Trophoblast cell (in vitro differentiated cells and primary cell): ENCODE measurements at regions not wholly inside any gene's neighbourhood (a gene's known extent, or its start where the extent isn't known, plus 50 kb on each side); places are given as distances from the start of the nearest gene placed in this dataset.

Source experiments
- DNase-seq, 2 donors: peaks; one replicate each; pipeline ENCODE4 v3.0.0-alpha.2; 2016
- H2AFZ ChIP-seq: 2 replicates; pipeline ENCODE4 v1.6.1; 2013; ENCODE audit warnings: low read length, moderate library complexity, mild to moderate bottlenecking; ENCODE audit not compliant: insufficient read depth, poor library complexity
- H2AK5ac ChIP-seq: 2 replicates; pipeline ENCODE4 v1.6.1; 2013; ENCODE audit warnings: mild to moderate bottlenecking, low read length
- H2BK120ac ChIP-seq: 2 replicates; pipeline ENCODE4 v1.6.1; 2013; ENCODE audit warnings: low read length, mild to moderate bottlenecking, moderate library complexity; ENCODE audit not compliant: insufficient read depth, poor library complexity
- H2BK12ac ChIP-seq: 2 replicates; pipeline ENCODE4 v1.6.1; 2013; ENCODE audit warnings: mild to moderate bottlenecking, low read length, moderate library complexity
- H2BK5ac ChIP-seq: 2 replicates; pipeline ENCODE4 v1.6.1; 2013; ENCODE audit warnings: low read length, low read depth, moderate library complexity, mild to moderate bottlenecking; ENCODE audit not compliant: poor library complexity
- H3K14ac ChIP-seq: 2 replicates; pipeline ENCODE4 v1.6.1; 2013; ENCODE audit warnings: mild to moderate bottlenecking, low read length
- H3K18ac ChIP-seq: 2 replicates; pipeline ENCODE4 v1.6.1; 2013; ENCODE audit warnings: mild to moderate bottlenecking, low read length
- H3K23ac ChIP-seq: 2 replicates; pipeline ENCODE4 v1.6.1; 2013; ENCODE audit warnings: low read length
- H3K27ac ChIP-seq: 2 replicates; pipeline ENCODE4 v1.5.1; 2013; ENCODE audit warnings: low read depth, mild to moderate bottlenecking, inconsistent platforms, low read length, moderate library complexity
- H3K27me3 ChIP-seq: 2 replicates; pipeline ENCODE4 v1.6.1; 2013; ENCODE audit warnings: inconsistent platforms, mild to moderate bottlenecking, low read length, moderate library complexity; ENCODE audit not compliant: insufficient read depth
- H3K36me3 ChIP-seq, 2 experiments: 1 replicate in 1 of 2; 2 replicates in 1 of 2; pipeline ENCODE4 v1.6.1; 2013; ENCODE audit warnings: low read length in 2 of 2, mild to moderate bottlenecking in 2 of 2, moderate library complexity in 1 of 2; ENCODE audit not compliant: insufficient read depth in 2 of 2, control insufficient read depth in 1 of 2
- H3K4ac ChIP-seq: 2 replicates; pipeline ENCODE4 v1.6.1; 2013; ENCODE audit warnings: low read depth, mild to moderate bottlenecking, low read length, moderate library complexity
- H3K4me1 ChIP-seq, 2 experiments: 1 replicate in 1 of 2; 2 replicates in 1 of 2; pipeline ENCODE4 v1.6.1; 2013; ENCODE audit warnings: low read length in 2 of 2, mild to moderate bottlenecking in 2 of 2, moderate library complexity in 1 of 2; ENCODE audit not compliant: insufficient read depth in 2 of 2, control insufficient read depth in 1 of 2
- H3K4me2 ChIP-seq: 2 replicates; pipeline ENCODE4 v1.6.1; 2013; ENCODE audit warnings: inconsistent platforms, mild to moderate bottlenecking, low read length, moderate library complexity
- H3K4me3 ChIP-seq: 2 replicates; pipeline ENCODE4 v1.5.1; 2013; ENCODE audit warnings: mild to moderate bottlenecking, low read depth, low read length, inconsistent platforms
- H3K79me1 ChIP-seq: one replicate; pipeline ENCODE4 v1.6.1; 2013; ENCODE audit warnings: low read length
- H3K79me2 ChIP-seq: 2 replicates; pipeline ENCODE4 v1.6.1; 2013; ENCODE audit warnings: low read length, mild to moderate bottlenecking; ENCODE audit not compliant: control insufficient read depth, insufficient read depth, poor library complexity
- H3K9ac ChIP-seq: 2 replicates; pipeline ENCODE4 v1.6.1; 2013; ENCODE audit warnings: mild to moderate bottlenecking, low read length
- H3K9me3 ChIP-seq: 2 replicates; pipeline ENCODE4 v1.6.1; 2013; ENCODE audit warnings: low read depth, mild to moderate bottlenecking, control low read depth, inconsistent platforms, low read length; ENCODE audit not compliant: insufficient read depth
- H4K12ac ChIP-seq: 2 replicates; pipeline ENCODE4 v1.6.1; 2013; ENCODE audit warnings: low read depth, mild to moderate bottlenecking, low read length, moderate library complexity
- H4K8ac ChIP-seq: 2 replicates; pipeline ENCODE4 v1.6.1; 2013; ENCODE audit warnings: low read depth, mild to moderate bottlenecking, low read length, moderate library complexity
- H4K91ac ChIP-seq: one replicate; pipeline ENCODE4 v1.6.1; 2013; ENCODE audit warnings: low read depth, mild to moderate bottlenecking, low read length, moderate library complexity
- WGBS: extraction: QIAGEN DNeasy Blood & Tissue Kit; methylation state at CpG from one replicate; pipeline ENCODE4 v1.1.7; 2013; ENCODE audit warnings: missing lambda C conversion rate; ENCODE audit not compliant: insufficient read length, insufficient coverage; ENCODE audit errors: extremely low coverage; 5-methylcytosine and 5-hydroxymethylcytosine counted together

DNA sequence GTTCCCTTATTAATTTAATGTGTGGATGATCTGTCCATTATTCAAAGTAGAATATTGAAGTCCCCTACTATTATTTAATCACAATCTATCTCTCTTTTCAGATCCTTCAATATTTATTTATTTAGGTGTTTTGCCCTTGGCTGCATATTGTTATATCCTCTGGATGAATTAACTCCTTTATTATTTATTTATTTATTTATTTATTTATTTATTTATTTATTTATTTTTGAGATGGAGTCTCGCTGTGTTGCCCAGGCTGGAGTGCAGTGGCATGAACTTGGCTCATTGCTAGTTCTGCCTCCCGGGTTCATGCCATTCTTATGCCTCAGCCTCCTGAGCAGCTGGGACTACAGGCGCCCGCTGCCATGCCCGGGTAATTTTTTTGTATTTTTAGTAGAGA lies 776.6 kb upstream of the NXPH2 start:
- H4K12ac ChIP-seq: no peak overlapping the region
- H3K4me1 ChIP-seq: no peaks in the 10 kb centered on the region
- no CpG with 5 or more reads among the region's 5 CpGs for WGBS
- no peak overlapping the region for H3K4me2 ChIP-seq
- no peak overlapping the region for H4K91ac ChIP-seq
- no peaks in the 10 kb centered on the region for H3K9me3 ChIP-seq
- H2BK12ac ChIP-seq: no peak overlapping the region
- H2BK5ac ChIP-seq: no peak overlapping the region
- no peak for DNase-seq
- H3K9ac ChIP-seq: no peak overlapping the region
- H3K36me3 ChIP-seq: no peaks in the 10 kb centered on the region
- no peak overlapping the region for H3K23ac ChIP-seq
- no peak overlapping the region for H3K4me3 ChIP-seq
- H4K8ac ChIP-seq: no peak overlapping the region
- no peaks in the 10 kb centered on the region for H3K79me1 ChIP-seq
- H3K4ac ChIP-seq: no peak overlapping the region
- no peak overlapping the region for H2AFZ ChIP-seq
- no peak overlapping the region for H2AK5ac ChIP-seq
- no peaks in the 10 kb centered on the region for H3K79me2 ChIP-seq
- no peaks in the 10 kb centered on the region for H3K27me3 ChIP-seq
- no peak overlapping the region for H2BK120ac ChIP-seq
- no peak overlapping the region for H3K14ac ChIP-seq
- H3K18ac ChIP-seq: no peak overlapping the region
- no peak overlapping the region for H3K27ac ChIP-seq

DNA sequence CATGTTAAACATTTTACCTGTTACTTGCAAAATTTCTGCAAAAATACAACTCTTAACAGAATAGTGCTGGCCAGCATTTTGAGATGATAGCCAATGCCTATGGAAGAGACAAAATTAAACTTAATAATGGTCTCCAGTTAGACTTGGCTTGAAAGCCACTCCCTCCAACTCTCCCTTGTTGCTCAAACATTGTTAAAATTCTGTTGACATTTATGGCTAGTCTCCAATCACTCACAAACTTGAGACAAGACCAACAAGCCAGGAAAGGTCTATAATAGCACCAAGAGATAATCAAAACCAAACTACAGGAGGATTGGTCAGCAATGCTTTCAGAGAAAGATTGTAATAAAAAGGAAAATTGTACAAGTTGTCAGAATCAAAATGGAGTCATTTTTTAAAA lies 770.7 kb upstream of the NXPH2 start:
- H3K23ac ChIP-seq: no peak overlapping the region
- no peak overlapping the region for H4K12ac ChIP-seq
- H3K9me3 ChIP-seq: no peaks in the 10 kb centered on the region
- H2BK12ac ChIP-seq: no peak overlapping the region
- no peak overlapping the region for H3K18ac ChIP-seq
- H3K4me3 ChIP-seq: no peak overlapping the region
- no peak overlapping the region for H3K14ac ChIP-seq
- H3K4me1 ChIP-seq: no peaks in the 10 kb centered on the region
- H2AFZ ChIP-seq: no peak overlapping the region
- H2BK5ac ChIP-seq: no peak overlapping the region
- no peaks in the 10 kb centered on the region for H3K27me3 ChIP-seq
- H3K79me1 ChIP-seq: no peaks in the 10 kb centered on the region
- no peak overlapping the region for H2AK5ac ChIP-seq
- no peak overlapping the region for H3K27ac ChIP-seq
- no peak overlapping the region for H3K4me2 ChIP-seq
- no peak overlapping the region for H4K8ac ChIP-seq
- H3K79me2 ChIP-seq: no peaks in the 10 kb centered on the region
- no peak overlapping the region for H4K91ac ChIP-seq
- no peak overlapping the region for H3K4ac ChIP-seq
- no peak overlapping the region for H2BK120ac ChIP-seq
- no peak overlapping the region for H3K9ac ChIP-seq
- DNase-seq: no peak
- H3K36me3 ChIP-seq: no peaks in the 10 kb centered on the region

DNA sequence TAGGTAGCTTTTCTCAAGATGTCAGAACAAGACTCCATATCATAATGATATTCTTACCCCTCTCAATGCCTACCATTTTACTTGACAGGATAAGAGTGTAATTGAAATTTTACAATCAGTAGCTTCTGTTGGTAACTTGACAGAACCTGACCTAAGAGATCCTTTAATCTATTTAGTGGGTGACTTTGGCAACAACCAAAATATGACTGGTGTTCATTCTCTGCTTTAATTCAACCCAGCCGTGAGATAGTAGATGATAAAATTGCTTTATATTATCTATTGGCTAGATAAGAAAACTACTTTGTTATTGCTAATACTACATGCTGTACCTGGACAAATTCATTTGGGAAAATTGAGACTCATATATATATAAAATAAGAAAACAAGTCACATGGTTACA lies 770.2 kb upstream of the NXPH2 start:
- no peaks in the 10 kb centered on the region for H3K9me3 ChIP-seq
- H3K27me3 ChIP-seq: no peaks in the 10 kb centered on the region
- H3K79me2 ChIP-seq: no peaks in the 10 kb centered on the region
- no peak overlapping the region for H3K14ac ChIP-seq
- no peak overlapping the region for H2BK5ac ChIP-seq
- no peak overlapping the region for H4K91ac ChIP-seq
- no peak for DNase-seq
- H2AK5ac ChIP-seq: no peak overlapping the region
- no peak overlapping the region for H3K4me2 ChIP-seq
- no peak overlapping the region for H4K8ac ChIP-seq
- no peak overlapping the region for H3K9ac ChIP-seq
- H3K36me3 ChIP-seq: no peaks in the 10 kb centered on the region
- no peak overlapping the region for H2AFZ ChIP-seq
- no peaks in the 10 kb centered on the region for H3K79me1 ChIP-seq
- WGBS: no CpG with 5 or more reads among the region's 1 CpG
- H3K27ac ChIP-seq: no peak overlapping the region
- no peak overlapping the region for H3K18ac ChIP-seq
- H3K4me1 ChIP-seq: no peaks in the 10 kb centered on the region
- no peak overlapping the region for H3K23ac ChIP-seq
- H2BK12ac ChIP-seq: no peak overlapping the region
- H2BK120ac ChIP-seq: no peak overlapping the region
- H3K4me3 ChIP-seq: no peak overlapping the region
- no peak overlapping the region for H4K12ac ChIP-seq
- H3K4ac ChIP-seq: no peak overlapping the region

DNA sequence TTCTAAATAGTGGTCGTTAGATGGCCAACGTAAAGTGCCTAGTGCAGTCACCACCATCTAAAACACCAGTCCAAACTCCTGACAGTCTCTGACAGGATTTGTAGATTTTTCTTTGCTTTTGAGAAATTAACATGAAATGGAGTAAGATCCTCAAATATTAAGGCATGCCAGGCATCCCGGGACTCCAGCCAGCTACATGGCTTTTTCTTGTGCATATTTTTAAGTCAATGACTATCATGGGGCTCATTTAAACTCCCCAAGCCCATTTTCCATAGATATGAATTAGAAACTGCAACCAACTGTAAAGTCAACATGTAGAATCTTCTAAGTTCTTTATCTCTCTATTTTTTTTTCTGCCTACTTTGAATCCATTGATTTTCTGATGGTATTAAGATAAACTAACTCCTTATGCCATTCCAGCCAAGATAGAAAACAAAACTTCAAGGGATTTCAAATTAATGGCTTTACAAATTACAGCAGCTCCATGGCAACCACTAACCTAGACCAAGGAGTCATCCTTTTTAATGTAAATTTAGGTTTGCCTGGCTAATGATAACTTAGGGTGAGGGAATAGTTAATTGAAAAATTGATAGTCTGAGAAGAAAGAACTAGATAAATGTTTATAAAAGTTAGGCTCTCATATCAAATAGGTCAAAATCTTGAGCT lies 764.1 kb upstream of the NXPH2 start:
- no peak overlapping the region for H4K12ac ChIP-seq
- no peaks in the 10 kb centered on the region for H3K79me2 ChIP-seq
- no peaks in the 10 kb centered on the region for H3K9me3 ChIP-seq
- H3K4me3 ChIP-seq: no peak overlapping the region
- H3K79me1 ChIP-seq: no peaks in the 10 kb centered on the region
- no peak overlapping the region for H3K18ac ChIP-seq
- no peak overlapping the region for H2BK12ac ChIP-seq
- no peak overlapping the region for H4K91ac ChIP-seq
- no peak overlapping the region for H3K23ac ChIP-seq
- no peaks in the 10 kb centered on the region for H3K4me1 ChIP-seq
- no peak overlapping the region for H3K27ac ChIP-seq
- no peak overlapping the region for H3K14ac ChIP-seq
- no peak overlapping the region for H2BK120ac ChIP-seq
- no peaks in the 10 kb centered on the region for H3K36me3 ChIP-seq
- no peak overlapping the region for H2AFZ ChIP-seq
- no peak overlapping the region for H3K4ac ChIP-seq
- no peaks in the 10 kb centered on the region for H3K27me3 ChIP-seq
- no peak for DNase-seq
- no peak overlapping the region for H2AK5ac ChIP-seq
- H2BK5ac ChIP-seq: no peak overlapping the region
- H4K8ac ChIP-seq: no peak overlapping the region
- no CpG with 5 or more reads among the region's 3 CpGs for WGBS
- no peak overlapping the region for H3K4me2 ChIP-seq
- H3K9ac ChIP-seq: no peak overlapping the region
